DLD1 (cell line): ENCODE measurements at regions not wholly inside any gene's neighbourhood (a gene's known extent, or its start where the extent isn't known, plus 50 kb on each side); places are given as distances from the start of the nearest gene placed in this dataset.
"Not testable (repeated sequence)": the region's sequence is repeated elsewhere in the genome, so short reads cannot be mapped to it uniquely, and the experiment has no call there.

Source experiments
- in situ Hi-C: cut with HindIII; loops from 2 replicates; pipeline ENCODE4 v1.10.0; 2017; ENCODE audit warnings: low sequenced_read_pairs

DNA sequence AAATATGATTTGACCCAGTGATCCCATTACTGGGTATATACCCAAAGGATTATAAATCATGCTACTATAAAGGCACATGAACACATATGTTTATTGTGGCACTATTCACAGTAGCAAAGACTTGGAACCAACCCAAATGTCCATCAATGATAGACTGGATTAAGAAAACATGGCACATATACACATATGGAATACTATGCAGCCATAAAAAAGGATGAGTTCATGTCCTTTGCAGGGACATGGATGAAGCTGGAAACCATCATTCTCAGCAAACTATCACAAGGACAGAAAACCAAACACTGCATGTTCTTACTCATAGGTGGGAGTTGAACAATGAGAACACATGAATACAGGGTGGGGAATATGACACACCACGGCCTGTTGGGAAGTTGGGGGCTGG, 330.5 kb upstream of the HNRNPA3 start:
- in situ Hi-C loops: not testable (repeated sequence)

DNA sequence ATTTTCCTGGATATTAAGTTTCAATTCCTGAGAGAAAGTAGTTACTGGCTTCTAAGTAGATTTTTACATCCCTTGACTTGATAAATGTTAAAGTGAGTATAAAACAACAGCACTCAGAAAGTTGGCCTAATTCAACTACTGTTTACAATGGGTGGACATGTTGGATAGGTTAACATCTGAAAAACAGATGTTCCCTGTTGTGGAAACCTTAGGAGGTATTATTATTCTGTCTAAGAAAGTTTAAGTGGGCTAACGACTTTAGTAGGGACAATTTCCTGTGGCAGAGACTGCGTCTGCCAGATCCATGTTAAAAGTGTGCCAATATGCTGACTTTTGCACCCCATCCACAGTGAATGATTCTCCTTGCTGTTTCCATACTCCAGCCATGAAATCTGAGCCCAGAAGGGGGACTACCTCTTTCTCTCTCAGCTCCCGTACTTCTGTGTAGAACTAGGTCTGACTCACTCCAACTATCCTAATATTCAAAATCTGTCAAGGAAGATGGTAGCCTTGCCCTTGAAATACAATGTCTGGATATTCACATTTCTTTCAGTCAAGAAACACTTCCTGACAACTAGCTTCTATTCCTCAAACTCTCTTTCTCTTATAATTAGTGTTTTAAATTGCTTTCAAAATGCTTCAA, 327.5 kb upstream of the HNRNPA3 start:
- in situ Hi-C loops: no loop called here

DNA sequence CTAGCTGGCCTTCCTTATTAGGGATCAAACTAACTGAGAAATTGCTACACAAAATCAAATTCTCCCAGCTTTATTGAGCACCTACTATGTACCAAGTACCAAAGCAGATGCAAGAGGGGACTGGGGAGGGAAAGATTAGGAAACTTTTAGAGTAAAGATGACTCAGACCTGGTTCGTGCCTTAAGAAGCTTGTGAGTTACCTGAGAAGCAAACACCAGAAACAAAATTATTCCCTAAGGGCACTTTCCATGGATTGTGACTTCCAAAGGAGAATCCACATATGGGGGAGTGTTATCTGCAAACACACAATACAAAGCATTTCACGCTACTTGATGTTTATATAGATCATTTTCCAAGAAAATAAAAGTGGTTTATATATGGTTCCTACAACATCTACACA, 326.9 kb upstream of the HNRNPA3 start:
- in situ Hi-C loops: no loop called here

DNA sequence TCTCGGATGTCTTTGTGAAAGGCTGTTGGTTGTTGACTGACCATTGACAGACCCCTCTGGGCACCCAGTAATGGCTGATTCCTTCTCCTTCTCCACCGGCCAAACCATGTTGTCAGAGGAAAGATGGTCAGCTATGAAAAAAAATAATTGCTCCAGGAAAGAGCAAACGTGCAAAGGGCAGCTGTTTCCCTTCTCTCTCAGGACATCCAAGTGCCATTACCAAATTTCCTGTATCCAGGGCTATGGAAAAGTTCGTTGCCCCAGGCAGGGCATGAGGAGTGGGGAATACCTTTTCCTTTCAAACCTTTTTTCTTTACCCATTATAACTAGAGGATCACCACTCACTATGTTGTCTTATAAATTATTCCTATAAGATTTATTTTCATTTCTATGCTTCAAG, 321.5 kb upstream of the HNRNPA3 start:
- in situ Hi-C loops: no loop called here

DNA sequence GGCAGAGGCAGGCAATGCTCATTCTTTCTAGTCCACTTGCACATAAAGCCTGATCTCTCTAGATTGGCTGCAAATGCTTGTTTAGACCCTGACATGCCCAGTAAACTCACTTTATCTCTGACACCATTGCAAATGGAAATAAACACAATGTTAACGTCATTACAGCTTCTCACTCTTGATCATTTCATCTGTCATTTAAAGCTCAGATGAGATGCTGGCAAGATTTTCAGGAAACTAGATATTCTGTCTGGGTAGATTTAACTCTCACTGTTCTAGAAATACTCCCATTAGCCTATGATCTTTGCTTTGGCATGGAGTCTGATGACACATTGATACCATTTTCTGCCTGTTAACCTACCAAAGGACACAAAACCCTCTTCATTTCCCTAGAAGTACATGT, 320.7 kb upstream of the HNRNPA3 start:
- in situ Hi-C loops: no loop called here

DNA sequence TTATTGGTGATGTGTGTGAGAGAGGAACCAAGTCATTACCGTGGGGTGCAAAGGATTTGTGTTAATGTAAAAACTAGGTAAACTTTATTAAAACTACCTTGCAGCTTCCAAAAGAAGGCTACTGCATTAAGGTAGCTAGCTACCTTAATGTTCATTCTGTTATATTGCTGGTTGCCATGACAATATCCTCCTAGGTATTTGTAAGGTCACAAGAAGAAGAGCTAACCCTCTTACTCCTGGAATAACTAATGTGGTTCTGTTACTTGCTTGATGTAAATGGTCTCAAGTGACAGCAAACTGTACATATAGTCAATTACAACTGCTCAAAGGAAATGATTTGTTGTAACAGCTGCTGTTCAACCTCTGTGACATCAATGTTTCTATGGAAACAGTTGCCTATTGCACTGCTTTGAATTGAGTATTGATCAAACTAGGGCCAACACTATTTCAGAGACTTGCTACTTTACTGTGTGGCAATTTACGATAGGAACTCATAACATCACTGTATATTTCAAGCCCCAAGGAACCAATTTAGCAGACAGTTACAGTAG, 319.8 kb upstream of the HNRNPA3 start:
- in situ Hi-C loops: no loop called here

DNA sequence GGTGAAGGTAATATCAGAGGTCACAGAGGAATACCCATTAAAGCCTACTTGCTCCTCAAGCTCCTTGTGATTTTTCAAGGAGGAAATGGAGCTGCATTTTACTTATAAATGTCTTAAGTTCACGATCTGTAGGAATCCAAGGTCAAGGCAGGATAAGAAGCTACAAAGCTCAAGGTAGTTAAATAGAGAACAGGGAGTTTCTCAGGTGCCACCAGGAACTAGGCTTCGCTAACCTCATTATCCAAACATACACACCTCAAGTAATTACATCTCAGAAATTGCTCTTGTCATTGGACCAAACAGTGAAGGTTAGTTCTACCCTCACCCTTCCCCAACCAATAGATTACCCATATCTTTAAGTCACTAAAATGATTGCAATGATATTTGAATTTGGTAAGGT, 317.4 kb upstream of the HNRNPA3 start:
- in situ Hi-C loops: no loop called here

DNA sequence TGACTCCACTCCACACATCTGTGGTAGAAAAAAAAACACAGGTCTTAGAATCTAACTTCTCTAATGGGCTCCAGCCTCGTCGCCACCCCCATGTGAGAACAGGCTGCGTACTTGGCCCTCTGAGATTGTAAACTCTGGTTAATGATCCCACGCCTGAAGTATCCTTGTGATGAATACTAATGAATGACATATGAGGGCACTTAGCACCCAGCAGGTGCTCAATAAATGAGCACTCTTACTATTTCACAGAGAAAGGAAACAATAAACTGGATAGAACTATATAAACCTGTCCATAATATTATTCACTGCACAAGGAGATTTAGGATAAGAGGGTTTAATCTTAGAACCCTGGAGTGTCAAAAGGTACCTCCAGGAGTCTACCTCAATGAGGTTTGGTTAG, 310.1 kb upstream of the HNRNPA3 start:
- in situ Hi-C loops: no loop called here

DNA sequence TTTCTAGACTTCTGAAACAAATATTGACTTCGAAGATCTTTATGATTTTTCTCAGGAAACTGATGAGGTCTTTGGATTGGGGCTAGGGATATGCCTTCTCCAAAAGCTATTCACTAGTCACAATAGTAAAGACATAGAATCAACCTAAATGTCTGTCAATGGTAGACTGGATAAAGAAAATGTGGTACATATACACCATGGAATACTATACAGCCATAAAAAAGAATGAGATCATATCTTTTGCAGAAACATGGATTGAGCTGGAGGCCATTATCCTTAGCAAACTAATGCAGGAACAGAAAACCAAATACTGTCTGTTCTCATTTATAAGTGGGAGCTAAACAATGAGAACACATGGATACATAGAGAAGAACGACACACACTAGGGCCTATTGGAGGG, 308.5 kb upstream of the HNRNPA3 start:
- in situ Hi-C loops: not testable (repeated sequence)

DNA sequence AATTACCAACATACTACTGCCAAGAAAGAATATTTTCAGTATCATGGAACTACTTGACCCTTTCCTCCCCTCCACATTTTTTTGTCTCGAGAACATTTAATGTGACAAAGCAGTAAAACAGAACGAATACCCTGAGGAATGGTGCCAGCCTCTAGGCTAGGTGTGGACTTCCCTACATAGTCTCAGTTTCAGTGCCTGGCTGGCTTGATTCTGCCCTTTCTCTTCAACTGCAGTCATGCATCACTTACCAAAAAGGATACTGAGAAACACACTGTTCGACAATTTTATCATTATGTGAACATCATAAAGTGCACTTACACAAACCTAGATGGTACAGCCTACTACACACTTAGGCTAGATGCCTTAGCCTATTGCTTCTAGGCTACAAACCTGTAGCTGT, 305.3 kb upstream of the HNRNPA3 start:
- in situ Hi-C loops: no loop called here

DNA sequence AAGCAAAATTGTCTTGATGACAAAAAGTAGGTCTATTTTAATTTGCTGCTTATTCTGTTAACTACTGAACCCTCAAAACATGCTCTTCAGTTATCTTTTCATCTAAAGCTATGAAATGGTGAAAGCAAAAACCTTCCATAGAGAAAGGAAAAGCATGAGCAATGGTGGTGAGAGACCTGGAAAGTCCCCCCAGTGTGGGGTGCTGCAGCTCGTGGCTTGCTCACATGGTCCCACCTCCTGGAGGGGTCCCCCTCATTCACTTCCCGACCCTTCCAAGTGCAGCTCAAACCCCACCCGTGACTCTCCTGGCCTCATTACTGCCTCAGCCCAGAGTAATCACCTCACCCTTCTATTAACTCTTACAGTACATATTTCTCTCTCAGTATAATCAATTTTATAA, 301.8 kb upstream of the HNRNPA3 start:
- in situ Hi-C loops: no loop called here

DNA sequence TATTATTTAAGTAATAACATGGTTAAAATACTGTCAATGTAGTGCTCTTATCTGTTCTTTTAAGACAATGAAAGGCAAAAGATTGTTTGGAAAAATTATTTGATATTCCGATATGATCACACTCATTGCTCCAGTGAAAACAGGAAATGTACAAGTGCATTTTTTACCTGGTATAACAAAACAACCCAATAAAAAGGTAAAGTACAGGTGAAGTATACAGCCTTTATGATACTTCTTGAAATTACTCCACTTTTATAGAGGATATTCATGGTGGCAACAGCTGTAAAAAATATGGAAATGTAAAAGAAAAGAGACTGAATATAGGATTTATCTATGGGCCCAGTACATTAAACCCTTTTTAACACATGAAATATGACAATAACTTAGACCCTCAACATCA, 298.6 kb upstream of the HNRNPA3 start:
- in situ Hi-C loops: no loop called here

DNA sequence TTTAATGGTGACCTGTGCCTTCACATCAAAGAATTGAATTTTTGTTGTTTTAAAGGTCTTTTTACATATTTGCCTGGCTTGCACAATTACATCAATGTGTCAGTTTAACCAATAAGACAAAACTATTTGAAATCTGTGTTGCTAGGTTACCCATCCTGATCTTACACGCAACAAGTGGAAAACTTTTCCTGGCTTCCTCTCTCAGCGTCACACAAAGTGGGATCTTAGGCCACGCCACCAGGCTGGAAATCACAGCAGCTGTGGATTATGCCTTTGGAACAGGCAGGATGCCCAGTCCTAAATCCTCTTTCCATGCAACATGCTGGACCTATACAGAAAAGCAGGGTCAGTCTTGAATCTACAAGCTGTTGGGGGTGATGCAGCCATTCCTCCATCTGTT, 298.2 kb upstream of the HNRNPA3 start:
- in situ Hi-C loops: no loop called here

DNA sequence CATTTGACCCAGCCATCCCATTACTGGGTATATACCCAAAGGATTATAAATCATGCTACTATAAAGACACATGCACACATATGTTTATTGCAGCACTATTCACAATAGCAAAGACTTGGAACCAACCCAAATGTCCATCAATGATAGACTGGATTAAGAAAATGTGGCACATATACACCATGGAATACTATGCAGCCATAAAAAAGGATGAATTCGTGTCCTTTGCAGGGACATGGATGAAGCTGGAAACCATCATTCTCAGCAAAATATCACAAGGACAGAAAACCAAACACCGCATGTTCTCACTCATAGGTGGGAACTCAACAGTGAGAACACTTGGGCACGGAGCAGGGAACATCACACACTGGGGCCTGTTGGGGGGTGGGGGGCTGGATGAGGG, 290.0 kb upstream of the HNRNPA3 start:
- in situ Hi-C loops: not testable (repeated sequence)

DNA sequence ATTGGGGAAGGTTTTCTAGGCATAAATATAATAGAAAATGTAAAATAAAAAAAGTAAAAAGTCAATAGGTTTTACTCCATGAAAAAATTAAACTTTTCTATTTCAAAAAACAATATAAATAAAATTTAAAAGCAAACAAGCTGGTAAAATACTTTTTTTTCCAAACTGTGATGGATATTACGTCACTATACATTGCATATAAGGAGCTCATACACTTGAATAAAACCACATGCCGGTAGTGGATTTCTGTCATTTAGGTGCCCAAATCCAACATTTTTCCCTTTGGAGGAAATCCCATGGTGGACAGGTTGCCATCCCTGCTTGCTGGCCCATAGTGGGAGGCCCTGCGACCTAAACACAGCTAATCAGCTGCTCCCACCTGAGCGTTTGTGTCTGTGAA, 289.4 kb upstream of the HNRNPA3 start:
- in situ Hi-C loops: no loop called here

DNA sequence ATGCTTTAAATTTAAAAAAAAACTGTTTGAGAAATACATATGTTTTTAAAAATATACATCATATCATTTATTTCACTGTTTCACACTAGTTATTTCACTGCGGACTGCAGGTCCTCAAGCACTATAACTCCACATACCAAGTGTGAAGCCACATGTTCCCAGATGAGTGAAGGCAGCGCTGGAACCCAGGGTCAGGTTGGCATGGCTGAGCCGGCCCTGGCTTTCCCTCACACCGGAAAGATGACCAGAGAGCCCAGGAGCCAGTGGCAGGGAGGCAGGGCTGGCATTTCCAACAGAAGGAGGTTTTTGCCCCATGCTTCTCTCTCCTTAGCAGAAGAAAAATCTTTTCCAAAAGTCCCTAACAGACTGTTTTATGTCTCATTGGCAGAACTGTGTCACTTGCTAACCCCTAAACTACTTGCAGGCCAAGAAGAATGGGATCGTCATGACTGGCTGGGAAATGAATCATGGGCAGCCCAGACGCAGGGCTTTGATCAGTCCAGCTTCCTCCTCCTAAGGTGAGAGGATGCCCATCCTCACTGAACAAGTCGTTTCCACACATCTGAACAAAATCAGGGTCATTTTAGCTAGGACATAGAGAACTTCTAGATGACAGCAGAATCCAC, 287.6 kb upstream of the HNRNPA3 start:
- in situ Hi-C loops: no loop called here

DNA sequence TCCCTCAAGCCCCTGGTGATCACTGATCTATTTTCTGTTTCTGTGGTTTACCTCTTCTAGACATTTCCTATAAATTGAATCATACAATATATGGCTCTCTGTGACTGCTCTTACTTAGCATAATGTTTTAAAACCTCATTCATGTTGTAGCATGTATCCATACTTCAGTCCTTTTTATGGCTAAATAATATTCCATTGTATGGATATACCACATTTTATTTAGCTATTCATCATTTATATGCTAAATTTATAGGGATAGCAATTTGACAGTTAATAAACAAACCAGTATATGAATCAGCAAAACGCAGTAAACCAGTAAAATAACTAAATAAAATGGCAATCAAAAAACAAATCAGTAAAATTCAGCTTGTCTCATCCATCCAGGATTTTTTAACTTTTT, 286.1 kb upstream of the HNRNPA3 start:
- in situ Hi-C loops: no loop called here

DNA sequence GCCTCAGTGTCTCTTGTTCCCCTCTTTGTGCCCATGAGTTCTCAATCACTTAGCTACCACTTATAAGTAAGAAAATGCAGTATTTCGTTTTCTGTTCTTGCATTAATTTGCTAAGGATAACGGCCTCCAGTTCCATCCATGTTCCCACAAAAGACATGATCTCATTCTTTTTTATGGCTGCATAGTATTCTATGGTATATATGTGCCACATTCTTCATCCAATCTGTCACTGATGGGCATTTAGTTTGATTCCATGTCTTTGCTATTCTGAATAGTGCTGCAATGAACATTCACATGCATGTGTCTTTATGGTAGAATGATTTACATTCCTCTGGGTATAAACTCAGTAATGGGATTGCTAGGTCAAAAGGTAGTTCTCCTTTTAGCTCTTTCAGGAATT, 283.2 kb upstream of the HNRNPA3 start:
- in situ Hi-C loops: not testable (repeated sequence)

DNA sequence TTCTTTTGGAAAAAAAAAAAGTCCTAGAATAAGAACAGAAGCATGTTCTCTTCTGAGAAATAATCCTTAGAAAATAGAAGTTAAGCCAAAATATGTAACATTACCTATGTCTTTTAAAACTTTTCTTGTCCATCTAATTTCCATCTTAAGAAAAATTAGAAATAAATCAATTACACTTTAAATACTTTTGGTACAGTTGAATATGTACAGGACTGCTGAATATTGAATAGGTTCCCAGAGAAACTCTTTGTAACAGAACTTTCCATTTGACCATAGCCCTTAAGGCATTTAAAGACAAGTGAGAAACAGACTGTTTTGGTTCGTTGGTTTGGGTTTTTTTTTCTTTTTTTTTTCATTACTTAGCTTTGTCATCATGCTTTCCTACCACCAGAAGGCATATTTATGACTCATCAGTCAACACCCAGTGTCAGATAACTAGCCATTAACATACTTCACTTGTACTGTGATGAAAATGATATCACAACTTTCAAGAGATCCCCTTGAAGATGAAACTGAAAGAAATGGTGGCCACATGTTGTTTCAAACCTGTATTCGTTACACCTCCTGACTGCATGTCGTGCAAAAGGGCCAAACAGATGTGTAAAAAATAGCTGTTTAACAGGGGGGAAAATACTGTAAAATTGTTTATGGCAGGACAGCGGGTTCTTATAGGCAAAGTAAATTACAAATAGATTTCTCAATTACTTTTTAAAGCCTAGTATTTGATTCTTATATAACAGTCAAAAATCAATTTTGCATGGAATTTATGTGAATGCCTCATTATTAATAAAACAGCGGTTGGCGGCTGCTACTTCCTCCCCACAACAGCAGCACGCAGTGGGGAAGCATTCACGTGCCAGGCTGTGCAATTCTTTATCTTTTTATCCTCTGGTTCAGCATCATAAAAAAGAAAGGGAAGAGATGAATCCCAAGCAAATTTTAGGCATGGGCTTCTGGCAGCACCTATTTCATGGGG, 280.7 kb upstream of the HNRNPA3 start:
- in situ Hi-C loops: no loop called here

DNA sequence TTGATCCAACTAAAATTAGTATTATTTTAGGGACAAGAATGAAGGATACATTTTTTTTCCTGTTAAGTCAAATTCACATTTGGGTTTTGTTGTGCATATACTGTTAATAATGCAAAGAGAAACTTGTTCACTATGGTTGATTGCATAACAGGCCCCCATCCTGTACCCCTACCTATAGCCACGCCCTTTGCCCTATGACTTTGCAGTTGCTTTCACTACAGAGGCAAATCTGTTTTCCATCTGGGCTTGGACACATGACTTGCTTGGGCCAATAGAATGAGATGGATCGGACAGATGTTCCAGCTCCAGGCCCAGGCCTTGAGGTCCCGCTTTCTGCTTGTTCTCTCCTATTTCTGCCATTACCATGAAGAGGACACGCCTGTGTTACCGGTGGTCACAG, 278.5 kb upstream of the HNRNPA3 start:
- in situ Hi-C loops: no loop called here

DNA sequence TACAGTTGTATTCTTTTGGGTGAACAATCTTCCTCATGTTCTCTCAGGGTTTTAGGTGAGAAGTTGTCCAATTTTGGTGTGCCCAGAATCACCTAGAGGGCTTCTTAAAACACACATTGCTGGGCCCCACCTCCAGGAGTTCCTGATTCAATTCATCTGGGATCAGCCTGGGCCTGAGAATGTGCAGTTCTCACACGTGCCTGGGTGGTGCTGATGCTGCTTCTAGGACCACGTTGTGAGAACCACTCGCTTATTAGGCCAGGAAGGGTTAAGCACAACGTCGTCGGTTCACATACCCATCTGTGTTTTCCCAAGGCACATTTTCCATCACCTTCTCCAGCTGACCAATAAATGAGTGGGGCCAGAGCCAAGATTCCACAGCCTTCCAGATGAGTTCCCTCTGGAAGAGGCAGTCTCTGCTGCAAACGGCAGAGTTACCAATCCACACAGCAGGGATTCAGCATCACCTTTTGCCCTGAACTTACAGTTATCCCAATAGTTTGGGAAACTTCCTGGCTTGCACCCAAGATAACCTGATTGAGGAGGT, 277.7 kb upstream of the HNRNPA3 start:
- in situ Hi-C loops: no loop called here
